ENCODE measurements at regions not wholly inside any gene's neighbourhood (a gene's known extent, or its start where the extent isn't known, plus 50 kb on each side); places are given as distances from the start of the nearest gene placed in this dataset.
"Not testable (repeated sequence)": the region's sequence is repeated elsewhere in the genome, so short reads cannot be mapped to it uniquely, and the experiment has no call there.

GRCh38 chr2:88961323-88961722 is 269.9 kb downstream of the RPIA start:
- not testable (repeated sequence) for TF ChIP-seq CTCF (conservative IDR thresholded peaks at IDR 0.05; ENCODE audit: low read length); EZH2phosphoT487 (IDR thresholded peaks at IDR 0.05; ENCODE audit: borderline replicate concordance, low read depth, low read length)

Measured in OCI-LY7 (cell line).